ENCODE measurements at regions not wholly inside any gene's neighbourhood (a gene's known extent, or its start where the extent isn't known, plus 50 kb on each side); places are given as distances from the start of the nearest gene placed in this dataset.
"Not testable (repeated sequence)": the region's sequence is repeated elsewhere in the genome, so short reads cannot be mapped to it uniquely, and the experiment has no call there.

DNA sequence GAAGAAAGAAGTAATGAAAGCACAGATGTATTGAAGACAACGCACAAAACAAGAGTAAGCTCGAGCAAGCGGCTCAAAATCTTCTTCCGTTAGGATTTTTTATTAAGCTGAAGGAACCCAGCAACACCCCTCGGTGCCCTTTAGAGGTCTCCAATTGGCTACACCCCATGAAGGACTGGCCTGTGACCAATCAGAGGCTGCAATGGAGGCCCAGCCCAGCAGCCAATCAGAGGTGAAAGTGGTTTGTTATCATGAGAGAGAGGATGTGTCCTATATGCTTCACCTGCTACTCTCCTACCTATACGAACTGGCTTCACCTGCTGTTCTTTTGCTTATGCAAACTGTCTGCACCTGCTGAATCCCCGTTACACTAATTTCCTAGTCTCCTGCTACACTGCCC lies 358.8 kb downstream of the C12orf50 start:
- no peak for DNase-seq

- DNase-seq, result no peak
Measured at GRCh38 chr12:87667378-87667777, 361.8 kb downstream of the C12orf50 start.

DNA sequence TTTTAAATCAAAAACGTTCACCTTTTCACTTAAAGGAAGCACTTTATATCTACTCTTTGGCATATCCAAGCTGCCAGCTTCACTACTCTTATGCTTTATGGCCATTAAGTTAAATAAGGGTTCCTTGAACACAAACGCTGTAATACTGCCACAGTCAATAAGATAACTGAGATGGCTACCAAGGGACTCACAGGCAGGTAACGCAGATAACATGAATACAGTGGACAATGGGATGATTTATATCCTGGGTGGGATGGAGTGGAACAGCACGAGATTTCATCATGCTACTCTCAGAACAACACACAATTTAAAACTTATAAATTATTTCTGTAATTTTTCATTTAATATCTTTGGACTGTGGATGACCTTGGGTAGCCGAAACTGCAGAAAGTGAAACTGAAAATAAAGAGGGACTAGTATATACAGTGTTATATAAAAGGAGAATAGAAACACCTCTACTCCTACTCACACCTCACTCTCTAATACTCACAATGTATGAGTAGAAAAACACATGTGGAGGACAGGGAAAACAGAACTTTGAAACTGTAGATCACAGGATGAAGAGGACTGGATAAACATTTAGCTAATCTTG lies 367.3 kb downstream of the C12orf50 start:
- DNase-seq, result no peak

DNA sequence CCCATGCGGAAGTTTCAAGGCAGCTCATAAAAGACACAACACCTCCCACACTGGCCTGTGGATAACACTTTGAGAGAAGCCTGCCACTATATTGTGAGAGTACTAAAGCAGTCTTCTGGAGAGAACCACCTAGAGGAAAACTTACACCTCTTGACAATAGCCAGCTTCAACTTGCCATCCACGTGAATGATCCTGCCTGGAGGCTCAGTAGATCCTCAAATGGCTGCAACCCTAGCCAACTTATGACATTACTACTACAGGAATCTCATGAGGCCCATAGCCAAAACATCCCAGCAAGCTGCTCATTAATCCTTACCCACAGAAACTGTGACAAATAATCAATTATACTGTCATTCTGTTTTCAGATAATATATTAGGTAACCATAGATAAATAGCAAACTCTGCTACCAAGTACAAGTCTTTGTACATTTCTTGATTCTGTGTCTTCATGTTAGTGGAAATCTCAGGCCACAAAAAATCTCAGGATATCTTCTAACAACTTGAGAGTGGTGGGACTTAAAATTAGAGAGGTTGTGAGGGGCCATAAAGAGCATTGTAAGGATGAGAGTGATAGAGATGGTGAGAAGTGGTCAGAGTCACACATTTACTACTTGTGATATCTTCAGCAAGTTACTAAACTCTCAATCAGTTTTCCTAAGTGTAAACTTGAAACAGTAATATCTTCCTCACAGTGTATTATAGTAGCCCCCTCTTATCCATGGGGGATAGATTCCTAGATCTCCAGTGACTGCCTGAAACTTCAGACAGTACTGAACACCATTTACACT lies 368.0 kb downstream of the C12orf50 start:
- peak; percentile 6 for DNase-seq

- no peak for DNase-seq
Measured at GRCh38 chr12:87660291-87660690, 368.9 kb downstream of the C12orf50 start.

- no peak for DNase-seq
Measured at GRCh38 chr12:87656311-87656710, 372.9 kb downstream of the C12orf50 start.

DNA sequence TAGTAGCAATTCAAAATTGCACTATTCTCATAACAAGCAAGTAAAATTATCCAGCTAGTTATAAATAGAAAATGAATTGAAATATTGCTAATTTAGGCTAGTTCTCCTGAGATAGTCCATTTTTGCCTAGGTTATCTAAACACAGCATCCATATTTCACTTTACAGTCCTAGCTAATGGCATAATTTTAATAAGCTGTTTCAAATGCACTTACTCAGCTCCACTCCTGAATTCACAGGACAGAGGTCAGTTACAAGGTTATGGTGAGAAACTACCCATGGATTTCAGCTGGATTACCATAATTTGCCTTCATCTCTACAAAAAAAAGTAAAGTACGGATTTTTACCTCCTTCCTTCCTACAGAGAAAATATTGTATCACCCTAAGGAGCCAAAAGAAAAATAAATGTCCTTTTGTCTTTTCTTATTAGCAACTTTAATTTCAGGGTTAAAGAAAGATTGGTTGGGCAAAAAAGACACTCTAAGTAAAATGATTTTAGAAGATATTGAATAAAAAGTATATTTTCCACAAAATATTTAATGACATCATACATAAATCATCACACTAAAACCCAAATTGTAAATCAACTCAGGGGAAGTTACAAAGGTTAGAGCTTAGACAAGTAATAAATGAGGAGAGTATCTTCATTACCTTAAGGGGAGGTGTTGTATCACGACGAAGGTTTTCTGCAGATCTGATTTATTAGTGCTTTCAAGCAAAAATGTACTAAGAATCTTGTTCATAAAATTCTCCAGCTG lies 377.4 kb downstream of the C12orf50 start:
- DNase-seq, result no peak

DNA sequence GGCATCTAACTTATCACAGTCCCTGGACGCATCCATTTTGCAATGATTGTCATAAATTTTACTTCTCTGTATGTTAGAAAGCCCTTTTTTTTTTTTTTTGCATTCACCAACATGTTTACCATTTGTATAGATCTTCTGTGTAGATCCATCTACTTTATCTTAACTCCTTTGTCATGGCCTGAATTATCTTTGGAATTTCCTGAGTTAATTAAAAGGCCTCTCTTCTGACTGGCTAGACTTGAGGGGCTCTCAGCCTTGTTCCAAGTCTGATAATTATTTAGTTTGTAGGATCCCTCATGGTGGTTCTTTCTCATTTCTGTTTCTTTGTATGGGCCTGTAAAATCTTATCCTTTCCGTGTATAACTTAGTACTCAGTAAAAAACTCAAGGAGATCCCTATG lies 387.0 kb downstream of the C12orf50 start:
- no peak for DNase-seq

- DNase-seq, result no peak
Measured at GRCh38 chr12:87618199-87618598, 411.0 kb downstream of the C12orf50 start.

GRCh38 chr12:87612996-87613395 lies 416.2 kb downstream of the C12orf50 start:
- no peak for DNase-seq

- no peak for DNase-seq
Measured at GRCh38 chr12:87608321-87608720, 420.9 kb downstream of the C12orf50 start.

- DNase-seq, result no peak
Measured at GRCh38 chr12:87603727-87604126, 425.5 kb downstream of the C12orf50 start.

GRCh38 chr12:87599459-87599858 lies 429.7 kb downstream of the C12orf50 start:
- no peak for DNase-seq

DNA sequence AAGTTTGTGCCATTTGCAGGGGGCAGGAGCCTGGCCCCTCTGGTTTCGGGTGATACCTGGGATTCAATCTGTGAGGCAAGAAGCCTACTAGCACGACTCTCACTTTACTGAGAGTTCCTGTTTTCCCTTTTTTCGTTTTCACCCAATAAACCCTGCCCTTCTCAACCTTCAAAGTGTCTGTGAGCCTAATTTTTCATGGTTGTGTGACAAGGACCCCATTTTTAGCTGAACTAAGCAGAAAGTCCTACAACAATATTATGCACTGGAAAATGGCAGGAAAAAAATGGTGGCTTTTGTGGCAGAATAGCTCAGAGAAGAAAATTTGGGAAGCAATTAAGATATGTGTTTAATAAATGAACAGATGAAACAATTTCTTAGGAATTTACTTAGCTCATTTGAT lies 432.1 kb downstream of the C12orf50 start:
- DNase-seq, result no peak

- DNase-seq, result no peak
Measured at GRCh38 chr12:87596636-87597035, 432.6 kb downstream of the C12orf50 start.

DNA sequence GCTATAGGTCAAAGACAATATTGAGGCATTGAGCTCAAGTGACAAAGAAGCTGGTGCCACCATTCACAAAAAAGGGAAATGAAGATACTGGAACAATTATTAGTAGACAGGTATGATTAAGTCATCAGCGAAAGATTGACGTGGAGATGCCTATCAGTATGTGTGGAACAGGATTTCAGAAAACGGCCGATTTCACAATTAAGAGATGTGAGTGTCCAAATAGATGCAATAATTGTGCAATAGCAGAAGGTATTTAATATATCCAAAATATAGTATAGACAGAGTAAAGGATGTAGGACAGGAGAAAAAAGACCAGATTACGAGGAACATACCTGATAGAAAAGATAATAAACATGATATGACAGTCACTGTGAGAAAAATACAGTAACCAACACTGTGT lies 433.1 kb downstream of the C12orf50 start:
- DNase-seq, result no peak

DNA sequence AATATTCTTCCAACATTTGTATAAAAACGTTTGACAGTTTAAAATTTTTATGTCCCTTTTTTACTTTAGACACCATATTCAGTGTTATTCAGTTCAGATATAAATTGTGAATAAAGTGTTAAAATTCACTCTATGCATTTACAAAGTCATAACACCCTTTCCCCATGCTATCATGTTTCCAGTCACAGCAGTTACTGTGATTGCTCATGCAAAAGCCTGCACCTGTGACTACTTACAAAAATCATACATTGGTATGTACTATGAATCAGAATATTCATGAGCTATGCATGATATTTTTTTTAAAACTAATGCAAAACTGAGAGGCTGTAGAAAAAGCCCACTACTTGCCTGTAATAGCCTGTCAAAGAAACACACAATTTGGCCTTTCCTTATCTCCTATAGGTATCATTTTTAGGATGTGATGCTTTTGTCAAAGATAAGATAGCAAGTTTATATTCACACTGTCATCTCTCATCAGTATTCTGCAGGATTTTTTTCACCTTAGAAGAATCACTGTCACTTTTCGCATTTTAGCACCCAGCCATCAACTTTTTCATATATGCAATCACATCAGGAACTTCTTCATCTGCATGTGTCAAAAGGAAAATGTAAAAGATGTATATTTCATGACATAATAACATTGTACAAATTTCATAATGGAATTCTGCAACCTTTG lies 443.2 kb downstream of the C12orf50 start:
- no peak for DNase-seq

GRCh38 chr12:87579091-87579490 lies 450.1 kb downstream of the C12orf50 start:
- DNase-seq, result not testable (repeated sequence)

DNA sequence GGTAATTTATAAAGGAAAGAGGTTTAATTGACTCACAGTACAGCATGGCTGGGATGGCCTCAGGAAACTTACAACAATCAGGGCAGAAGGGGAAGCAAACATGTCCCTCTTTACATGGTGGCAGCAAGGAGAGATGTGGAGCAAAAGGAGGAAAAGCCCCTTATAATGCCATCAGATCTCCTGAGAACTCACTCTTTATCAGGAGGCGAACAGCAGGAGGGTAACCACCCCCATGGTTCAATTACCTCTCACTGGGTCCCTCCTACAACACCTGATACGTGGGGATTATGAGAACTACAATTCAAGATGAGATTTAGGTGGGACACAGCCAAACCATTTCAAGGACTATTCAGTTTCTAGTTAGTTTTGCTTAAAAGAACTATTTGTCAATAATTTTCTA lies 453.3 kb downstream of the C12orf50 start:
- DNase-seq, result no peak

- not testable (repeated sequence) for DNase-seq
Measured at GRCh38 chr12:87566918-87567317, 462.3 kb downstream of the C12orf50 start.

- no peak for DNase-seq
Measured at GRCh38 chr12:87556985-87557384, 472.2 kb downstream of the C12orf50 start.

- not testable (repeated sequence) for DNase-seq
Measured at GRCh38 chr12:87531213-87531612, 498.0 kb downstream of the C12orf50 start.

GRCh38 chr12:87529413-87529812 lies 499.8 kb downstream of the C12orf50 start:
- no peak for DNase-seq

Data from NCI-H446 treated with DMSO at 0.1 percent for 48 hours (cell line).